ENCODE measurements at regions not wholly inside any gene's neighbourhood (a gene's known extent, or its start where the extent isn't known, plus 50 kb on each side); places are given as distances from the start of the nearest gene placed in this dataset.

DNA sequence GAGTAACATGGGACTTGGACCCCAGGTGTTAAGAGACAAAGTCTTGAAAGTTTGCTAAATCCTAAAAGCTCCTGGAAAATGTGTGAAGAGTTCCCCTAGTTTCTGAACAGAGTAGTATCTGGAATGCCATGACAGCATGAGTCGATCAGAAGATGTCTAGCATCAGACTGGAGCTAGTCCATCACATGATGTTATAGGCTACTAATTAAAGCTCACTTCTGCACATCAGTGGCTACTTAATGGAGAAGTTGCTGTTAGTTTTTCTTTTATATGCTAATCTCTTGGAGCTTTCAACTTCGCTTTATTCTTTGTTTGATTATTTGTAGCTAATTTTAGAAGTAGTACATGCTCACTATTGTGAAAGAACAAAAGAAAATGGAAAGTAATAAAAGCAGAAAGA, 471.3 kb upstream of the KLF4 start:
- Histone ChIP-seq H3K27ac (no peak overlapping the region), H3K4me3 (no peak overlapping the region)

DNA sequence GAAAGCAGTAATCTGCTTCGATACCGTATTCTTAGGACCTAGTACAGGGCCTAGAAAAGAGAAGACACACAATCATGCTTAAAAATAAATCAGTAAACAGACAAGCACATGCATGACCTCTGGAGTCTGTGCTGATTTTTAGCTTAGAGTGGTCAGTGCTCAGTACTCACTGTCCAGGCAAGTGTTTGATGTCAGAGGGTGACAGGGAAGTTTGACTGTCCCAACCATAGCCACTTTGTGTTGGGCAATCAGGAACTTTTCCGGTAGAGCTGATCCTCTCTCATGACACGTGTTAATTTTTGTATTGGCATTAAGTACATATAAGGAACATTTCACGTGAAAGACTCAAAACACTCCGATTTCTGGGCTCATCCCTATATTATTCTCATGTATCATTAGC, 464.7 kb upstream of the KLF4 start:
- H3K4me3 ChIP-seq = no peak overlapping the region
- no peak overlapping the region for H3K27ac ChIP-seq

DNA sequence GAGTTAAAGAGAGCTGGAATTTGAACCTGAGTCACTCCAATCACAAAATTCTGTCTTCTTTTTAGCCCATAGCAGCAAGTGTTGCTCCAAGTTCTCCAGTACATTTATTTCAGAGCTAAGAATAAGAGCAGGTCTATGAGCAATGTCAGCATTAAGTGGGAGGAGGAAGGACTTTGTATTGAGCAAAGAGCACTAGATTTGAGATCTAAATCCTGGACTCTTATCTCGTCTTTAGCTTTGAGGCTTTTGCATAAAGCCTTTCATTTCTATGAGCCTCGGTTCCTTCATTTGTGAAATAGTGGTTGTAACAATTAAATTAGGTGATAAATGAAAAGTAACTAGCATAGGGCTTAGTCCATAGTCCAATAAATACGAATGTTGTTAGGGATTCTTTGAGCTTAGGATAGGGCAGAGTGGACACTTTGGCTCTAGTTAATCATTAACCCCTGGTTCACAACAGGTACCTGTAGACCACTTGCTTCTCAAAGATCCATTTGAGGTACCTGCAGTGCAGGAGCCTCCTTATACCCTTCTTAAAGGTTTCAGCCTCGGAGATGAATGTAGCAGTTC, 464.1 kb upstream of the KLF4 start:
- no peak overlapping the region for H3K4me3 ChIP-seq
- H3K27ac ChIP-seq = no peak overlapping the region

DNA sequence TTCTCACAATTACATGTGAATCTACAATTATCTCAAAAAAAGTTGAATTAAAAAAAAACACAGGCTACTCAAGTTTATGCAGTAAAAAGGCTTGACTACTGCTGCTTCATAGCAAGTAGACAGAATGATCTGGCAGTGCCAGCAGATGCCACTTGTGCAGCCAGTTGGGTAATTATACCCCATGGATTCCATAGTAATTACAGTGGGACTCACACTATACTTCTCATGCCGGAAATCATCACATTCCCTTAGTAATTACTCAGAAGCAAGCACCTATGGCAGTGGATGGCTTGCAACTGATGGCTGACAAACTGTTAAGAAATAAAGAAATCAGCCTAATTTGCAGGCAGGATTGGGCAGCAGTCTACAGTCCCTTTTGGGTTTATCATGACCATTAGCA, 463.2 kb upstream of the KLF4 start:
- Histone ChIP-seq H3K27ac (no peak overlapping the region), H3K4me3 (no peak overlapping the region)

DNA sequence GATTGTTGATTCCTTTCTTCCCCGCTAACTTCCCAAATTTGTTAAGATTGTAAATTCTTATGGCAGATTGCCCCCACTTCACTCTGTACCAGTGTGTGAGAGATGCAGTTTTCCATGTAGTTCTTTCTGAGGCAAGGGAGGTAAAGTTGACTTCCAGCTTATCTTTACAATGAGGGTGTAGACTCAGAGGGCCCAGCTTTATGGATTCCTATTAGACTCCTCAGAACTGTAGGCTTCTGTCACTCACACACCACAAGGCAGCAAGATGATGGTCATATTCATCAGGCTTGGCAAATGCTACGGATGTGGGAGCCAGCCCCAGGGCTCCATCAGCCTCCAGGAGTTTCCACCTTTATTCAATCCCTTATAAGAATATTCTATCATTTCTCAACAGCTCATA, 461.9 kb upstream of the KLF4 start:
- H3K4me3 ChIP-seq = no peak overlapping the region
- no peak overlapping the region for H3K27ac ChIP-seq

DNA sequence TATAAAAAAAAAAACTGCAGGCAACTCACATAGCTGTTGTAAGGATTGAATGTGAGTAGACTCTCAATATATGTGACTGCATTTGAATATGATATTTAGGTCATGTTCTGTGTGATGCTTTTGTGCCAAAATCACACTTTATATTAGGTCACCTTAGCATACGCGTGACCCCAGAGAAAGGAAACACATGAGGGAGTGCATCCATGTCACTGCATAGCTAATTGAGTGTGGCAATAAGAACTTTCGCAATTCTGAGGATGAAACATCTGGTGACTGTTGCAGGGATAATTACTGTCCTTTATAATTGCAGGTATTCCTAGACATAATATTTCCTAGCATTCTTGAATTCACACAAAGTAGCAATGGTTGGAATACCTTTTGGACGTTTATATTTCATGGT, 459.5 kb upstream of the KLF4 start:
- Histone ChIP-seq H3K27ac (no peak overlapping the region), H3K4me3 (no peak overlapping the region)

DNA sequence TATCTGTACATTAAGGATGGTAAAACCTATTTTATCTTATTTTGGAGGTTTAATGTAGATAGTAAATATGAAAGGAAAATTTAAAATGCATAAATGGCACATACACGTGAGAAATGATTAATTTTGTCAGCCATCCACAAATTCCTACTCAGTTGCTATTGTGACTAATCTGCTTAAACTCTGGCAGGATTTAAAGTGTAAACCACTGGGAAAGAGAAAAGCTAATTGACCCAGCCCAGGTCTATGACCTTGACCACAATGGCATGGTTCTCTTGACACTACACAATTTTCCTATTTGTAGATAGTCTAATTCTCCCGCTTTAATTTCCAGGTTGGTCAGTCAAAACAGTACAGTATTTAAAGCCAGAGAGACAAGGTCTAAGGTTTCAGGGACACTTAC, 459.0 kb upstream of the KLF4 start:
- H3K4me3 ChIP-seq = no peak overlapping the region
- H3K27ac ChIP-seq = no peak overlapping the region

DNA sequence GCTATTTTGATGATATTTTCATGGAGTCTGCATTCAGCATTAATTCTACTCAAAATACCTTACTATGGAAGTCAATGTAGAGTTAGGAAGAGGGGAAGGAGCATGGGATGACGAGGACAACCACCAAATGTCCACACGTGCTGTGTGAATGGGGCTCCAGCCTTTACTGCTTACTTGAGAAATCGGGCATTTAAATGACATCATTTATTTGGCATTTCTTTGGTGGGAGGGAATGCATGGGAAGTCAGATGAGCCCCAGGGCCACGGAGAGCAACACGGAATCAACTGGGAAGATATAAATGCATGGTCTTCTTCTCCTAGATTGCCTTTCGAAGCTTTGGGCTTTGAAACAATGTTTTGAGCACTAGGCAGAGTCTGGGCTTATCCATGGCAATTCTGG, 458.5 kb upstream of the KLF4 start:
- Histone ChIP-seq H3K4me3 (no peak overlapping the region), H3K27ac (no peak overlapping the region)

DNA sequence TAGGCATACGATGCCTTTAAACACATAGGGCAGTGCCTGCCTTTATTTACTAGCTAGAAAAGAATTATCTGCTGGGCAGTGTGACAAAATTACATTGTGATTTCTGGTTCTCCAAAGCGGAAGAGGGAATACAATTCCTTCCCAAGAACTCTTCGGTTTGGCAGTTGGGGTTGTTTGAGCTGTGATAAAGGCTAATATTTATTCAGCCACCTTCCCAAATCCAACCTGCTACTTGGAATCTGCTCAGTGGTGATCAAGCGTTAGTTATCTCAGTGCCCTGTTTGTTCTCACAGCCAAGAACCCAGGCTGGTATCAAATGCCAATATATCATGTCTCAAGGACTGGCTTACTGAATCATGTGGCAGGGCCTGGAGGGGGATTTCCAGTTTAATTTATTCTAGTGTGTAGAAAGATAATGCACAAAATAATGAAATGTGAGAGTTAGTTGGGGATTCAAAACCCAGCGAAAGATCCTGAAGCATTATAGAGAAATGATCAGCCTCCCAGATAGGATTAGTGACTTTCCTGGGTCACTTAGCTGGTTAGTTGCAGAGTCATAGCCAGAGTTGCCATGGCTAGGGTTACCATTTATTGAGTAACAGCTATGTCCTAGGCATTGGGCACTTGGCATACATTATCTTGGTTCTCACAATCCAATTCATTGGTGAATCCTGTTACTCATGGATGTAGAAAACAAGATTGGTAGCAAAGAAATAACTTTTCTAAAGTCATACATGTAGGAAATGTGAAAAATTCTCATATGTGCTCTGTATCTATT, 457.0 kb upstream of the KLF4 start:
- H3K4me3 ChIP-seq = no peak overlapping the region
- H3K27ac ChIP-seq = no peak overlapping the region

DNA sequence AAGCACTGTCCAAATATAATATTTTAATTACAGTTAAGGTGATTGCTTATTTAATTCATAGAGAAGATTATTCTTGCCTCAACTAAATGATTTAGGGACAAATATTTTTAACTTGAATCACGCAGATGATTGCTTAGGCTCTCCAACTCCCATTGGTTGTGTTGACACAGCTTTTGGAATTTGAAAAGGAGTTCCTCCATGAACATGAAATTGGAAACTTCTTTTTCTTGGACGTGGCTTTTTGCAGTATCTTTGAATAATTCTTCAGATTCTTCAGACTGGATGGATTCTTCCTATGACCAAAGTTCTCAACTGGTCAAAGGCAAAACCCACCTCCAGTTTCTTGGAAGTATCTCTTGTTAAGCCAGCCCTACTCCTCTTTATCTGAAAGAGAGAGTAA, 456.4 kb upstream of the KLF4 start:
- Histone ChIP-seq H3K4me3 (no peak overlapping the region), H3K27ac (no peak overlapping the region)

DNA sequence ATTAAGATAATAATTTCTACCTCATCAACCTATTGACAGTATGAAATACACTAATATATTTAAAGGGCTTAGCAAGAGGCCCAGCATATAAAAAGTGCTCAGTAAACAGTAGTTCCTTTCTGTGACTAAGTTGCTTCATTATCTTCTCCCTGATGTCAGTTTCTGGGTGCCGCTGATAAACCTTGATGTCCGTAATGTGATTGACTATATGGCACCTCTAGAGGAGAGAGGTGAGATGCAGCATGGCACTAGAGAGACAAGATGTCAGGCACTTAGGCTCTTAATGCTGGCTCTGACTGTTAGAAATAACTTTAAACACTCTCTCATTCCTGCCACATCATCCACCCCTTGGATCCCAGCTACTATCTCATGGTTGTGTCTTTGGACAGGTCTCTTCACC, 455.9 kb upstream of the KLF4 start:
- Histone ChIP-seq H3K27ac (no peak overlapping the region), H3K4me3 (no peak overlapping the region)

DNA sequence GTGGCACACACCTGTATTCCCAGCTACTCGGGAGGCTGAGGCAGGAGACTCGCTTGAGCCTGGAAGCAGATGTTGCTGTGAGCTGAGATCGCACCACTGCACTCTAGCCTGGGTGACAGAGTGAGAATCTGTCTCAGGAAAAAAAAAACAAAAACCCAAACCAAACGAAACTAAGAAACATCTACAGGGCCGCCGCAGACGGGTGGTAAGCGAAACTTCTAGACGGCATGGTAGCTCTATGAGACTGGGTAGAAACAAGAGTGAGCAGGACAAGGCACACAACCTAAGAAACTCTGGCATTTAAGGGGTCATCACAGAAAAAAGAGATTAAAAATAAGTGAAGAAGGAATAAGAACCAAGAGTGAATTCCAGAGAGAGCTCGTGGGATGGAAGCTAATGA, 454.8 kb upstream of the KLF4 start:
- H3K27ac ChIP-seq = no peak overlapping the region

DNA sequence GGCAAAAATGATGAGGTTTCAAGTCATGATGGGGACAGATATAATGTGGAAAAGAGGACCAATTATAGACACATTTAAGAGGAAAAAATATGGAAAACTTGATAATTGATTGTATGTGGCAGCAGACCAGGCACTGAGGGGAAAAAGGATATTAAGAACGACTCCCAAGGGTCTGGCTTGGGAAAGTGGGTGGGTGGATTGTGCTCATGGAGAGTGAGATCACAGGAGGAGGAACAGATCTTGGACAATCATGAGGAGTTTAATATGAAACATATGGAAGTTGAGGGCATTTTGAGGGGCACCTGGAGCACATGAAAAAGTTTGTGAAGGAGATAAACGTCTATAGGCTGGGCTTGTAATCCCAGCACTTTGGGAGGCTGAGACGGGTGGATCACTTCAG, 454.3 kb upstream of the KLF4 start:
- Histone ChIP-seq H3K27ac (no peak overlapping the region), H3K4me3 (no peak overlapping the region)

More for the DNA sequence above, 454.8 kb upstream of the KLF4 start:
- H3K4me3 ChIP-seq = no peak overlapping the region

DNA sequence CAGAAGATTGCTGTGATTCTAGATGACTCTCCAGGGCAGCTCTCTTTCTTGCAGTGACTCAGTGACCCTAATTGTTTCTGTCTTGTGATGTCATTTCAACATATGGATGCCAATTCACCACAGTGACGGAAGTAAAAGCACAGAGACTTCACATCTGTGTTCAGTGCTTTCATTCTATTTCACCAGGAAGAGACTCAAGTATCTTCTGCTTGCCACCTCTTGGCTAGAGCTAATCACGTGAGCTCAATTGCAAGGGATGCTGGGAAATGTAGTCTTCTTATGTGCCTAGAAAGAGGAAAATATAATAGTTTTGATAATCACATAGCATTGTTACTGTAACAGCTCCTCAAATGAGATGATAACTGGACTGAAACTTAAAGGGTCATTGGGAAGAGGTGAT, 453.3 kb upstream of the KLF4 start:
- H3K27ac ChIP-seq = no peak overlapping the region

DNA sequence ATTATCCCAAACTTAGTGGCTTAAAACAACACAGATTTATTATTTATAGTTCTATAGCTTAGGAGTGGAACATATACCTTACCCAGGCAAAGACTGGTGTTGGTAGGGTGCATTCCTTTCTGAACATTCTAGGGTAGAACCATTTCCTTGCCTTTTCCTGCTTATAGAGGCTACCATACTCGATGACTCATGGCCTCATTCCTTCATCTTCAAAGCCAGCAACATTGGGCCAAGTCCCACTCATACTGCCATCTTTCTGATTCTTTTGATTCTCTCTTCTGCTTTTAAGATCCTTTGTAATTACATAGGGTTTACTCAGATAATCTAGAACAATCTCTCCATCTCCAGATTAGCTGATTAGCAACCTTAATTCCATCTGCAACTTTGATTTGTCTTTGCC, 452.7 kb upstream of the KLF4 start:
- no peak overlapping the region for H3K27ac ChIP-seq

More for the DNA sequence above, 453.3 kb upstream of the KLF4 start:
- H3K4me3 ChIP-seq = no peak overlapping the region

DNA sequence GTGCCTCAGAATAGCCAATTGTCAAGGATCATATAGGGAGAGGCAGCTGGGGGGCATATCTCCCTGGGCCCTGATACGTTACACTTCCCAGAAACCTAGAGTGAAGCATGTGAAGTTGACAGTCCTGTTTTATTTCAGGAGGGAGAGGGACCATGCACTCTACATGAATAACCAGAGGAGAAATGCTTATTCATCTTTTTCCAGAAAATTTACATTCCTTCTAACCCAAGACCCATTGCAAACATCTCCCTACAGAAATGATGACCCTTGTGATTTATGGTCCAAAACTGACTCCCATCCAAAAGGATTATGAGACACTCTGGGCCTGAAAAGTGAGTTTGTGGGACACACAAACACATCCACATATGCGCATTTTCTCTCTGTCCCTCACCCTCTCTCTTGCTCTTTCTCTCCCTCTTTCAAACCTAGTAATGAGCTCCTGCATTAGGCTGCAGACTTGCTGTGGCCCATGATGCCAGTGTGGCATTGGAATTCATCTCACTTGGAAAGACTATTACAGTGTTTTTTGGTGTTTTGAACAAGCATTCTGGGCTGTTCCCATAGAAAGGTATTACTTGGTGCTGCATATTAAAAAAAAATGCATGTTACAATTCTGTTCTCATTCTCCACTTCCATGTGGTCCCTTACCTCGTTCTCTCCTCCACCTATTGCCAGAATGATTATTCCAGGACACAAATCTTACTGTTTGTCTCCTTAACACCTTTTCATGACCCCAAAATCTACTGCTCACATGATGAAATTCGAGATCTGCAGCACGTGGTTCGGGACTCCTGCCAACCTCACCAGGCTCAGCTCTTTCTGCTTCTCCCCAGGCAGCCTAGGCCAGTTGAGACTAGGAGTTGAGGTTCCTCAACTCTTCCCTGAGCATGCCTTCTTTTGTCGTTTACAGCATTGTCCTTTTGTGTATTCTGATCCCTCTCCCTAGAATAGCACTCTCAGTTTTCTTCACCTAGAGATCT, 451.3 kb upstream of the KLF4 start:
- H3K27ac ChIP-seq = no peak overlapping the region
- no peak overlapping the region for H3K4me3 ChIP-seq

More for the DNA sequence above, 452.7 kb upstream of the KLF4 start:
- no peak overlapping the region for H3K4me3 ChIP-seq

DNA sequence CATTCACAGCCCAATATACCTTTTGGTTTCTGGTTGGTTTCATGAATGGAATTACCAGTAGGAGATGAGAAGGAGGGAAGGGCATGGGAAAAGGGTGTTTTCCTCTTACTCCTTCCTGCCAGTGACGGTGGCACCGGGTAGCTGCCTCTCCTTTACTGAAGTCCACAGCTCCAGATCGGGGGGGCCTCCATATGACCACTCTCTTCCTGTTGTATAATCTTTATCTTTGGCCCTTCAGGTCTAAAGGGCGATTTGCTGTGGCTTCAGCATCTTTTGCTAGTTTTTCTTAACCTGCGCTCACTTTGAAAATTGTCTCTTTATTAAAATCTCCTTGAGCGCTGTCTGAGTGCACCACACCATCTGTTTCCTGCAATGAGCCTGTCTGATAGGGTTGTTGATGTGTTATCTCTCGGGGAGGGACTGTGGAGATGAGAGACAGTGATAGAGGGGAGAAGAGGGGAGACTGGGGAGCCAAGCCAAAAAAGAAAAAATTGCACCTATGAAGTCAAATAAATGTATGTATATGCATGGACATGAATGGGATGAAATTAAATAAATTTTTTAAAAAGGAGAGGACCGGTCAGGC, 449.3 kb upstream of the KLF4 start:
- Histone ChIP-seq H3K4me3 (no peak overlapping the region), H3K27ac (no peak overlapping the region)

DNA sequence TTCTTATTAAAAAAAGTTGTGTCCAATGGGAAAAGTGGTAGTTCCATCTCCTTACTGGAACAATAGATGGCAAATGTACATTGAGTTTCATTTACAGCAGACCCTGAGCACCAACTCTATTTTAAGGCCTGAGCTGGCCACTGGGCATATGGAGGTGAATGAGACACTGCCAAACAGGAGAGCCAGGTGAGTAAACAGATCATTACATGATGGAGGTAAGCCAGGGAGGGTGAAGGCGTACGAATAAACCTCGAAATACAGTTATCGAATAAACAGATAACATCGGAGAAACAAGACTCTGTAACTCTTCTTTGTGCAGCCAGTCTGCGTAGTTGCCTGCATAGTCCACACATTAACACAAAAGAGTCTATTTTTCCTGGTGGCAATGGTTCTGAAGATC, 446.4 kb upstream of the KLF4 start:
- no peak overlapping the region for H3K4me3 ChIP-seq
- H3K27ac ChIP-seq = no peak overlapping the region

DNA sequence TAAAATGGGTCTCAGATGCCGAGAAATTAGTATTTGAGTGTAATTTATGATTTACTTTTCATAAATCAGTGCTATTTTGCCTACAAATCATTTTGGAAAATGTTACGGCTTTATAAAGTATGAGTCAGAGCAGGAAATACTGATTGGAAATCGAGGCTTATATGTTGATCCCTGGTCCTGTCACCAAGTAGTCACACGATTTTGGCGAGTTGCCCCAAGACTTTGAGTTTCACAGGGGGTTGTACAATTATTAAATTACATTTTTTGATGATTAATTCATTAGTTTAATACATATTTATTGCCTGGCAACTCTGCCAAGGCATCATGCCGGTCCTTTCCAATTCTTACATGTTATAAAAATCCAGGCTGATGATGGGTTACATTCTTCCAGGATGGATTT, 443.9 kb upstream of the KLF4 start:
- Histone ChIP-seq H3K27ac (peak overlapping the region in 4 of 21 experiments; percentile 7 to 74 (median 18)), H3K4me3 (no peak overlapping the region)

DNA sequence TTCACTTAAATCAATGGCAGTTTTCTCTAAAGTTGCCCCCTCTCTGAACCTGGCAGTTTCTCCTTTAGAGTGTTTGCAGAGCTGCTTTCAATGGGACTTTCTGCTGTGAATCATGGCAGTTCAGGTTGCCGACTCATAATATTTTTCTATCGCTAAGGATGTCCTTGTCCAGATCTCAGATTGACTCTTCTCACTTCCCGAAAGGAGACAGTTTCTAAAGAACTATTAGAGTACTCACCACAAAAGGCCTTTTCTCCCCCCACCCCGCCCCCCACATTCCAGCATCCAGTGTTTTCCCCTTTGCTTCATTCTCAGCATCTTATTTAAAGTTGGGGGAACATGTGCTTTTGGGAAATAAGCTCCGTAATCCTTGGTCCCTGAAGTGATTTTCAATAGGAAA, 443.5 kb upstream of the KLF4 start:
- H3K4me3 ChIP-seq = no peak overlapping the region
- peak overlapping the region in 4 of 21 experiments; percentile 8 to 74 (median 22) for H3K27ac ChIP-seq

Data from skin epidermis (tissue), 12 donors.